Kidney epithelial cell (primary cell): ENCODE measurements at regions not wholly inside any gene's neighbourhood (a gene's known extent, or its start where the extent isn't known, plus 50 kb on each side); places are given as distances from the start of the nearest gene placed in this dataset.

ENCODE experiments used
- DNase-seq: peaks from one replicate; pipeline ENCODE4 v3.0.0-alpha.2; 2010; ENCODE audit warnings: low read depth
- H3K27me3 ChIP-seq: 2 replicates; pipeline ENCODE4 v1.6.0; 2011; ENCODE audit warnings: low read length; ENCODE audit not compliant: control insufficient read depth, insufficient read depth
- H3K36me3 ChIP-seq: 2 replicates; pipeline ENCODE4 v1.5.1; 2011; ENCODE audit warnings: low read length; ENCODE audit not compliant: control insufficient read depth, insufficient read depth
- H3K4me3 ChIP-seq: 2 replicates; pipeline ENCODE4 v1.5.1; 2011; ENCODE audit warnings: low read depth, mild to moderate bottlenecking, control low read depth, low read length
- CTCF ChIP-seq: IDR thresholded peaks from 2 replicates; pipeline ENCODE4 v1.5.1; 2011; ENCODE audit warnings: mild to moderate bottlenecking, moderate library complexity, low read length, control low read depth, inconsistent platforms; ENCODE audit not compliant: insufficient read depth, poor library complexity, severe bottlenecking

- peak; percentile 30 for TF ChIP-seq CTCF
- Histone ChIP-seq H3K4me3 (peak overlapping the region; percentile 16), H3K36me3 (no peaks in the 10 kb centered on the region), H3K27me3 (no peaks in the 10 kb centered on the region)
- DNase-seq: no peak
These were observed 60.6 kb downstream of the TMEM174 start for GRCh38 chr5:73233461-73234203.

DNA sequence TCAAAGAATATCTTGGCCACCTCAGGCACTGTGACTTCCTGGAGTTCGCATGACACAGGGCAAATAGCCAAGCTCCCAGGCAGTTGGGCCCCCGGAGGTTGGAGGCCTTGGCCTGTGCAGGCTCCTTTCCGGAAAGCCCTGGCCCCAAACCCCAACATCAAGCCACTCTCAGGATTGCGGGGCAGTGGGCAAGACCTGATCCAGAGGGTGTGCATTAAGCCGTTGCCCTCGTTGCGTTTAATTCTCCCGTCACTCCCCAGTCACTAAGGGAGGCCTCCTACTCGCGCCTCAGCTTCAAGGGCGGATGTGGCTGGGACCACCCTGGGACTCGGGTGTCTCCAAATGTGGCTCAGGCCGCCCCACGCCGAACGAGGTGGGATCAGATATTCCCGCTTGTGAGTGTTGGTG is 60.1 kb downstream of the TMEM174 start:
- DNase-seq: no peak
- no peak for TF ChIP-seq CTCF
- Histone ChIP-seq H3K4me3 (no peak overlapping the region), H3K36me3 (no peaks in the 10 kb centered on the region), H3K27me3 (no peaks in the 10 kb centered on the region)

GRCh38 chr5:73232266-73233041 is 59.5 kb downstream of the TMEM174 start:
- TF ChIP-seq CTCF: no peak
- no peak for DNase-seq
- H3K36me3 ChIP-seq: no peaks in the 10 kb centered on the region
- no peaks in the 10 kb centered on the region for H3K27me3 ChIP-seq
- H3K4me3 ChIP-seq: no peak overlapping the region

- DNase-seq: no peak
- H3K27me3 ChIP-seq: no peaks in the 10 kb centered on the region
- no peak for TF ChIP-seq CTCF
These were observed 58.3 kb downstream of the TMEM174 start for GRCh38 chr5:73231246-73231778.

DNA sequence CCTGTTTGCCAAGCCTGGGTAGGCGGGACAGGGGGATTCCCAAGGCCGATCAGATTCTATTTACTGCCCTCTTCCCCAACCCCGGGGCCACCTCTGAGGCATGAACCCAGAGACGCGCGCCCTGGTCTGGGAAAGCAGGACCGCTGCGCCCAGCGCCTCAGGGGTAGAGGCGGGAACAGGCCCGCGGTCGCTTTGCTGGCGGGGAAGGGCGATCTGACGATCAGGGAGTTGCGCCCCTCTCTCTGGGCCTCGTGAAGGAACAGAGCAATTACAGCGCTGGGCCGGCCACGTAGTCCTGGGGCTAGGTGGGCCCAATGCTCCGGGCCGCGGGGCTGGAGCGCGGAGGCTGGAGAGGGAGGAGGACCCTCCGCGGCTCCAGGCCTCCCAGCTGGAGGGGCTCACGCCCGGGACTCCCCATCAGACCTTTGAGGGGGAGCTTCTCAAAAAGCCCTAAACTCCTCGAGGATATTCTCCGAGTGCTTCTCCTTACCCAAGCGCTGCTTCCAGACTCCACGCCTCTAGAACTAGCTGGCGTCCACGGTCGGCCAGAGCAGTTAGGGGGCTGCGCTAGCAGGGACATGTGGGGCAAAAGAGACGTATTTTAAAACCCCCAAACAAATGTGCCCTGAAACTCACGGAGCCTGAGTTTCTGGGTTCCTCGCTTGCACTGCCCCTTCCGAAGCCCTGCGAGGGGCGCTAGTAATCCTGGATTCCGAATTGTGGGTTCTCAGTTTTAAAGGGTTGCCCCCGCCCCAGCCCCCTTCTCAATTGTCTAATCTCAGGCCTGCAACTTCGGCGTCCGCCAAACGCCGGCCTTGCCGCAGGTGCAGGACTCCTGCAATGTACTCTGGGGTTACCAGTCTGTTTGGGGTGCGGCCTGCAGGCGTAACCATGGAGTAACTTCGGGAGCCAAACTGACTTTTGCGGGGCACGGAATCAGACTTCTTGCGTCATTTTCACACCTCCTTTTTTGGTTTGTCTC is 57.6 kb downstream of the TMEM174 start:
- H3K36me3 ChIP-seq: no peaks in the 10 kb centered on the region
- H3K4me3 ChIP-seq: no peak overlapping the region
- no peak for DNase-seq
- TF ChIP-seq CTCF: no peak
- H3K27me3 ChIP-seq: no peaks in the 10 kb centered on the region

More at GRCh38 chr5:73231246-73231778, 58.3 kb downstream of the TMEM174 start:
- Histone ChIP-seq H3K4me3 (no peak overlapping the region), H3K36me3 (no peaks in the 10 kb centered on the region)
